Activated naive CD4-positive, alpha-beta T cell treated with anti-CD3 and anti-CD28 coated beads, Interleukin-2, amount 50 U/mL, for 72 hours (primary cell): ENCODE measurements at regions not wholly inside any gene's neighbourhood (a gene's known extent, or its start where the extent isn't known, plus 50 kb on each side); places are given as distances from the start of the nearest gene placed in this dataset.
"Not testable (repeated sequence)": the region's sequence is repeated elsewhere in the genome, so short reads cannot be mapped to it uniquely, and the experiment has no call there.

Experiments used
- ATAC-seq, 2 donors: fragments of 150-1000 bp; cut with Tn5 transposase; 2 replicates each; pipeline ENCODE4 v1.10.0; 2021; ENCODE audit warnings: mild to moderate bottlenecking in 2 of 2, moderate library complexity in 2 of 2
- DNase-seq, 2 donors: peaks; one replicate each; pipeline ENCODE4 v3.0.0; 2021 to 2022; ENCODE audit warnings: low spot score in 2 of 2
- H3K27ac Mint-ChIP-seq, 2 donors: one replicate each; pipeline ENCODE4 v1.8.0; 2022; ENCODE audit warnings: mild to moderate bottlenecking in 2 of 2, mixed read lengths in 2 of 2
- H3K36me3 Mint-ChIP-seq, 2 donors: one replicate each; pipeline ENCODE4 v1.8.0; 2022; ENCODE audit warnings: mixed read lengths in 2 of 2
- H3K9me3 Mint-ChIP-seq, 2 donors: one replicate each; pipeline ENCODE4 v1.8.0; 2022; ENCODE audit warnings: mixed read lengths in 2 of 2

GRCh38 chr7:9217204-9217603, 783.8 kb downstream of the NXPH1 start:
- Mint-ChIP-seq H3K27ac (no peak overlapping the region), H3K9me3 (peaks cover 0 to 3% of the 10 kb centered on the region in 2 donors), H3K36me3 (no peaks in the 10 kb centered on the region)
- DNase-seq (no peak), ATAC-seq (no peak)

GRCh38 chr7:9226500-9226899, 793.1 kb downstream of the NXPH1 start:
- DNase-seq (no peak), ATAC-seq (no peak)
- no peaks in the 10 kb centered on the region for H3K36me3 Mint-ChIP-seq
- H3K27ac Mint-ChIP-seq = no peak overlapping the region
- H3K9me3 Mint-ChIP-seq = peaks cover 12 to 18% of the 10 kb centered on the region in 2 donors

GRCh38 chr7:9231630-9232121, 798.3 kb downstream of the NXPH1 start:
- Mint-ChIP-seq H3K9me3 (peaks cover 15 to 28% of the 10 kb centered on the region in 2 donors), H3K27ac (no peak overlapping the region), H3K36me3 (no peaks in the 10 kb centered on the region)
- DNase-seq (no peak), ATAC-seq (no peak)

- ATAC-seq (no peak), DNase-seq (no peak)
- H3K27ac Mint-ChIP-seq = no peak overlapping the region
- H3K9me3 Mint-ChIP-seq = peaks cover 13 to 25% of the 10 kb centered on the region in 2 donors
- H3K36me3 Mint-ChIP-seq = no peaks in the 10 kb centered on the region
Measured at GRCh38 chr7:9240001-9240400, 806.6 kb downstream of the NXPH1 start.

GRCh38 chr7:9241826-9242225, 808.4 kb downstream of the NXPH1 start:
- Mint-ChIP-seq H3K36me3 (no peaks in the 10 kb centered on the region), H3K9me3 (peaks cover 13 to 22% of the 10 kb centered on the region in 2 donors), H3K27ac (no peak overlapping the region)
- ATAC-seq = no peak
- no peak for DNase-seq

GRCh38 chr7:9242636-9243035, 809.2 kb downstream of the NXPH1 start:
- Mint-ChIP-seq H3K36me3 (no peaks in the 10 kb centered on the region), H3K9me3 (peaks cover 14 to 23% of the 10 kb centered on the region in 2 donors), H3K27ac (no peak overlapping the region)
- ATAC-seq (no peak), DNase-seq (no peak)

GRCh38 chr7:9250876-9251275, 817.5 kb downstream of the NXPH1 start:
- no peaks in the 10 kb centered on the region for H3K36me3 Mint-ChIP-seq
- ATAC-seq (no peak), DNase-seq (no peak)
- no peak overlapping the region for H3K27ac Mint-ChIP-seq
- peaks cover 35 to 36% of the 10 kb centered on the region in 2 donors for H3K9me3 Mint-ChIP-seq

- Mint-ChIP-seq H3K36me3 (peaks cover 0 to 5% of the 10 kb centered on the region in 2 donors), H3K27ac (no peak overlapping the region), H3K9me3 (peaks cover 17% of the 10 kb centered on the region in 2 donors)
- no peak for DNase-seq
- no peak for ATAC-seq
Measured at GRCh38 chr7:9264395-9264794, 831.0 kb downstream of the NXPH1 start.

- no peak overlapping the region for H3K27ac Mint-ChIP-seq
- no peak for ATAC-seq
- DNase-seq = no peak
- peaks cover 4 to 10% of the 10 kb centered on the region in 2 donors for H3K9me3 Mint-ChIP-seq
- H3K36me3 Mint-ChIP-seq = peaks cover 0 to 4% of the 10 kb centered on the region in 2 donors
Measured at GRCh38 chr7:9280088-9280487, 846.7 kb downstream of the NXPH1 start.

- Mint-ChIP-seq H3K36me3 (no peaks in the 10 kb centered on the region), H3K9me3 (peaks cover 6 to 9% of the 10 kb centered on the region in 2 donors), H3K27ac (no peak overlapping the region)
- DNase-seq (no peak), ATAC-seq (no peak)
Measured at GRCh38 chr7:9283246-9283645, 849.8 kb downstream of the NXPH1 start.

- H3K9me3 Mint-ChIP-seq = no peaks in the 10 kb centered on the region
- DNase-seq (no peak), ATAC-seq (no peak)
- no peaks in the 10 kb centered on the region for H3K36me3 Mint-ChIP-seq
- H3K27ac Mint-ChIP-seq = no peak overlapping the region
Measured at GRCh38 chr7:9302436-9302835, 869.0 kb downstream of the NXPH1 start.

- ATAC-seq (no peak), DNase-seq (no peak)
- peaks cover 1 to 3% of the 10 kb centered on the region in 2 donors for H3K9me3 Mint-ChIP-seq
- H3K27ac Mint-ChIP-seq = no peak overlapping the region
- no peaks in the 10 kb centered on the region for H3K36me3 Mint-ChIP-seq
Measured at GRCh38 chr7:9307131-9307530, 873.7 kb downstream of the NXPH1 start.

- no peak for ATAC-seq
- Mint-ChIP-seq H3K36me3 (no peaks in the 10 kb centered on the region), H3K27ac (no peak overlapping the region), H3K9me3 (peaks cover 20 to 24% of the 10 kb centered on the region in 2 donors)
- DNase-seq = no peak
Measured at GRCh38 chr7:9324513-9324912, 891.1 kb downstream of the NXPH1 start.

- ATAC-seq = no peak
Measured at GRCh38 chr7:9328296-9328695, 894.9 kb downstream of the NXPH1 start.

GRCh38 chr7:9349625-9350024, 916.2 kb downstream of the NXPH1 start:
- ATAC-seq = no peak
- Mint-ChIP-seq H3K9me3 (peaks cover 6 to 17% of the 10 kb centered on the region in 2 donors), H3K27ac (no peak overlapping the region), H3K36me3 (no peaks in the 10 kb centered on the region)
- no peak for DNase-seq

More at GRCh38 chr7:9328296-9328695, 894.9 kb downstream of the NXPH1 start:
- H3K27ac Mint-ChIP-seq = no peak overlapping the region
- H3K9me3 Mint-ChIP-seq = peaks cover under 1 to 7% of the 10 kb centered on the region in 2 donors
- no peak for DNase-seq
- no peaks in the 10 kb centered on the region for H3K36me3 Mint-ChIP-seq

GRCh38 chr7:9391221-9391620, 957.8 kb downstream of the NXPH1 start:
- Mint-ChIP-seq H3K36me3 (peaks cover 6 to 10% of the 10 kb centered on the region in 2 donors), H3K27ac (no peak overlapping the region), H3K9me3 (peaks cover 17 to 20% of the 10 kb centered on the region in 2 donors)
- DNase-seq (no peak), ATAC-seq (no peak)

- H3K27ac Mint-ChIP-seq = no peak overlapping the region
- no peak for DNase-seq
Measured at GRCh38 chr7:9391984-9392383, 958.6 kb downstream of the NXPH1 start.

GRCh38 chr7:9404386-9404785, 971.0 kb downstream of the NXPH1 start:
- not testable (repeated sequence) for DNase-seq, ATAC-seq, H3K36me3 Mint-ChIP-seq, H3K9me3 Mint-ChIP-seq, H3K27ac Mint-ChIP-seq

More at GRCh38 chr7:9391984-9392383, 958.6 kb downstream of the NXPH1 start:
- no peak for ATAC-seq
- H3K9me3 Mint-ChIP-seq = peaks cover 13 to 17% of the 10 kb centered on the region in 2 donors
- H3K36me3 Mint-ChIP-seq = peaks cover 6 to 8% of the 10 kb centered on the region in 2 donors
